HepG2 (cell line): ENCODE measurements at regions not wholly inside any gene's neighbourhood (a gene's known extent, or its start where the extent isn't known, plus 50 kb on each side); places are given as distances from the start of the nearest gene placed in this dataset.

Source experiments
- ATAC-seq: fragments of 200-7000 bp; cut with Tn5 transposase; 3 replicates; pipeline ENCODE4 v1.9.1; 2020; ENCODE audit warnings: mild to moderate bottlenecking, moderate library complexity
- BruUV-seq: library from RNA; stranded (reverse); fragments of 400-500 nt; replicated peaks from 2 replicates; lab custom pipeline; 2021; lab: Mats Ljungman, UMichigan
- CTCF ChIA-PET: fragments of 300-600 bp; formaldehyde crosslinking; extraction: SDS; loops from one replicate; lab custom pipeline; 2021; ENCODE audit warnings: low total read pairs, inconsistent platforms, low intra/inter-chr PET ratio; lab: Yijun Ruan, JAX
- POLR2A ChIA-PET: fragments of 350-600 bp; sonication (Branson Sonifier 250); formaldehyde crosslinking; loops from one replicate; lab custom pipeline; 2020; ENCODE audit warnings: antibody characterized with exemption, inconsistent platforms; lab: Yijun Ruan, JAX
- DNase-seq: peaks from one replicate; pipeline ENCODE4 v3.0.0-alpha.2; 2015; ENCODE audit warnings: low spot score
- FAIRE-seq: peaks from 3 replicates; lab custom pipeline; 2011; peaks lifted over from hg19 to GRCh38; lab: Jason Lieb, UNC
- H2AFZ ChIP-seq: one replicate; pipeline ENCODE4 v1.6.1; 2011; ENCODE audit warnings: low read length, inconsistent platforms
- H3K27ac ChIP-seq: fragments of 300-600 bp; 3 replicates; pipeline ENCODE4 v1.8.0; 2011; ENCODE audit warnings: mixed run types, mild to moderate bottlenecking, mixed read lengths, low read length, inconsistent platforms; ENCODE audit not compliant: insufficient read depth; ENCODE audit errors: extremely low read length
- H3K27me3 ChIP-seq, 2 experiments: fragments of 200-600 bp in 1 of 2; 2 replicates in 1 of 2; 3 replicates in 1 of 2; pipeline versions ENCODE4 v1.6.0 to v1.8.0; 2011; ENCODE audit warnings: low read length in 2 of 2, mild to moderate bottlenecking in 2 of 2, moderate library complexity in 2 of 2, inconsistent platforms in 1 of 2; ENCODE audit not compliant: insufficient read depth in 2 of 2, control insufficient read depth in 1 of 2
- H3K36me3 ChIP-seq, 2 experiments: fragments of 200-600 bp in 1 of 2; replicated peaks in 1 of 2; 2 replicates in 1 of 2; 3 replicates in 1 of 2; pipeline versions ENCODE4 v1.5.1 to v1.8.0; 2011; ENCODE audit warnings: low read length in 2 of 2, inconsistent platforms in 1 of 2; ENCODE audit not compliant: insufficient read depth in 2 of 2, control insufficient read depth in 1 of 2
- H3K4me1 ChIP-seq: 2 replicates; pipeline ENCODE4 v1.5.1; 2012; ENCODE audit warnings: low read length, inconsistent platforms; ENCODE audit not compliant: insufficient read depth
- H3K4me2 ChIP-seq: 2 replicates; pipeline ENCODE4 v1.6.0; 2011; ENCODE audit warnings: low read depth, low read length, inconsistent platforms
- H3K4me3 ChIP-seq, 3 experiments: fragments of 200-600 bp in 1 of 3; sonication (generic), shearing (Covaris generic) in 1 of 3; replicated peaks in 1 of 3; 2 replicates each; pipeline ENCODE4 v1.5.1; 2011 to 2016; ENCODE audit warnings: low read length in 3 of 3, inconsistent platforms in 2 of 3, low read depth in 2 of 3, mild to moderate bottlenecking in 2 of 3, control low read depth in 1 of 3, mixed read lengths in 1 of 3; ENCODE audit not compliant: insufficient read depth in 1 of 3
- H3K79me2 ChIP-seq: one replicate; pipeline ENCODE4 v1.6.1; 2011; ENCODE audit warnings: low read length, inconsistent platforms; ENCODE audit not compliant: insufficient read depth
- H3K9ac ChIP-seq: 2 replicates; pipeline ENCODE4 v1.6.0; 2011; ENCODE audit warnings: mild to moderate bottlenecking, low read depth, low read length, inconsistent platforms; ENCODE audit not compliant: insufficient read depth
- H3K9me3 ChIP-seq: 2 replicates; pipeline ENCODE4 v1.5.1; 2012; ENCODE audit warnings: mild to moderate bottlenecking, low read length
- H4K20me1 ChIP-seq: 2 replicates; pipeline ENCODE4 v1.6.0; 2011; ENCODE audit warnings: inconsistent platforms, mild to moderate bottlenecking, low read length, moderate library complexity; ENCODE audit not compliant: insufficient read depth
- ATM ChIP-seq: fragments of 450-650 bp; IDR thresholded peaks from 2 replicates; pipeline ENCODE4 v1.7.1; 2017; ENCODE audit warnings: mild to moderate bottlenecking, borderline replicate concordance
- CAMTA2 ChIP-seq: sonication (generic); formaldehyde crosslinking; IDR thresholded peaks from 2 replicates; pipeline ENCODE4 v1.4.0; 2020; ENCODE audit warnings: mild to moderate bottlenecking, missing genetic modification reagents, borderline replicate concordance
- CREM ChIP-seq, 2 experiments: sonication (generic) in 1 of 2; formaldehyde crosslinking in 1 of 2; IDR thresholded peaks; 2 replicates each; pipeline versions ENCODE4 v1.4.0 to v1.6.1; 2016 to 2020; ENCODE audit warnings: antibody characterized with exemption in 1 of 2, mild to moderate bottlenecking in 1 of 2, missing genetic modification reagents in 1 of 2
- ETV6 ChIP-seq: sonication (generic); formaldehyde crosslinking; conservative IDR thresholded peaks from 2 replicates; pipeline ENCODE4 v1.4.0; 2020; ENCODE audit warnings: missing genetic modification reagents
- MTF2 ChIP-seq: sonication (generic); formaldehyde crosslinking; IDR thresholded peaks from 2 replicates; pipeline ENCODE4 v1.5.0; 2020; ENCODE audit warnings: missing genetic modification reagents, borderline replicate concordance
- PHF20 ChIP-seq: sonication (generic); formaldehyde crosslinking; IDR thresholded peaks from 2 replicates; pipeline ENCODE4 v1.5.0; 2020; ENCODE audit warnings: mild to moderate bottlenecking, missing genetic modification reagents
- RFX5 ChIP-seq: IDR thresholded peaks from 2 replicates; pipeline ENCODE4 v1.6.1; 2011; ENCODE audit warnings: low read depth, low read length, improper control_type of control experiment
- SOX13 ChIP-seq, 3 experiments: fragments of 450-650 bp in 1 of 3; sonication (generic) in 1 of 3; formaldehyde crosslinking in 1 of 3; IDR thresholded peaks in 2 of 3; conservative IDR thresholded peaks in 1 of 3; 2 replicates each; pipeline versions ENCODE4 v1.5.0 to v1.6.1; 2016 to 2020; ENCODE audit warnings: antibody characterized with exemption in 1 of 3, mild to moderate bottlenecking in 1 of 3, missing compliant biosample characterization in 1 of 3, missing genetic modification reagents in 1 of 3, moderate library complexity in 1 of 3
- SRSF4 ChIP-seq: fragments of 200-400 bp; formaldehyde crosslinking; IDR thresholded peaks from one replicate; pipeline ENCODE4 v1.6.1; 2018; ENCODE audit warnings: mild to moderate bottlenecking, low read depth, low read length, moderate library complexity; ENCODE audit not compliant: poor library complexity, severe bottlenecking
- ZBTB25 ChIP-seq: IDR thresholded peaks from 2 replicates; pipeline ENCODE4 v1.6.1; 2018; ENCODE audit warnings: missing genetic modification reagents
- ZKSCAN8 ChIP-seq: IDR thresholded peaks from 2 replicates; pipeline ENCODE4 v1.6.1; 2016; ENCODE audit warnings: borderline replicate concordance, missing genetic modification reagents, missing compliant biosample characterization
- ZNF484 ChIP-seq: sonication (generic); formaldehyde crosslinking; IDR thresholded peaks from 2 replicates; pipeline ENCODE4 v1.5.1; 2020; ENCODE audit warnings: mild to moderate bottlenecking, low read depth, missing genetic modification reagents, borderline replicate concordance
- ZNF691 ChIP-seq: sonication (generic); formaldehyde crosslinking; IDR thresholded peaks from 2 replicates; pipeline ENCODE4 v1.4.0; 2020; ENCODE audit warnings: missing genetic modification reagents, low read depth, mild to moderate bottlenecking, borderline replicate concordance
- WGBS: methylation state at CpG from one replicate; pipeline ENCODE4 v1.1.6; 2017; ENCODE audit warnings: low lambda C conversion rate; 5-methylcytosine and 5-hydroxymethylcytosine counted together
- in situ Hi-C: cut with HindIII; loops from 2 replicates; pipeline ENCODE4 v1.10.0; 2017; ENCODE audit warnings: low pct_unique_long_range_greater_than_20kb; ENCODE audit not compliant: extremely low pct_ligation_motif_present
- intact Hi-C: fragments of 100-400 bp; cut with micrococcal nuclease; formaldehyde crosslinking; loops from one replicate; pipeline ENCODE4 v1.10.0; 2022; ENCODE audit not compliant: unreplicated experiment

- in situ Hi-C loops, result no loop called here
- no peak for FAIRE-seq
These were observed 217.8 kb upstream of the IRX5 start for GRCh38 chr16:54712866-54713265.

More at GRCh38 chr16:54712866-54713265, 217.8 kb upstream of the IRX5 start:
- no peak overlapping the region for H3K9ac ChIP-seq
- ATAC-seq (no peak), DNase-seq (no peak)
- no TSS peak for BruUV-seq
- no peak overlapping the region for H3K27ac ChIP-seq
- H3K79me2 ChIP-seq, result no peaks in the 10 kb centered on the region
- no peak overlapping the region for H2AFZ ChIP-seq
- H3K4me3 ChIP-seq, result no peak overlapping the region
- TF ChIP-seq ZKSCAN8 (CRISPR knock-in tag), result no peak
- TF ChIP-seq ZNF691 (CRISPR knock-in tag), result no peak
- no peak for TF ChIP-seq SOX13 (IDR thresholded peaks at IDR 0.05)
- no peak for TF ChIP-seq SOX13 (CRISPR knock-in tag; conservative IDR thresholded peaks at IDR 0.05 in 1 of 2, IDR thresholded peaks at IDR 0.05 in 1 of 2)
- TF ChIP-seq PHF20 (CRISPR knock-in tag), result no peak
- TF ChIP-seq ZNF484 (CRISPR knock-in tag), result no peak
- TF ChIP-seq CREM (IDR thresholded peaks at IDR 0.05), result no peak
- TF ChIP-seq CREM (CRISPR knock-in tag; IDR thresholded peaks at IDR 0.05), result no peak
- TF ChIP-seq ETV6 (CRISPR knock-in tag), result no peak
- no peak for TF ChIP-seq CAMTA2 (CRISPR knock-in tag)
- TF ChIP-seq SRSF4, result no peak
- no peak for TF ChIP-seq MTF2 (CRISPR knock-in tag)
- no peak for TF ChIP-seq ATM
- no peak for TF ChIP-seq RFX5
- no peak for TF ChIP-seq ZBTB25 (CRISPR knock-in tag)
- ChIA-PET POLR2A (no interaction called here), CTCF (no interaction called here)
- H3K27me3 ChIP-seq, result no peaks in the 10 kb centered on the region; a peak in 3 of 5 replicates
- intact Hi-C loops, result no loop called here
- H3K36me3 ChIP-seq, result no peaks in the 10 kb centered on the region
- no peaks in the 10 kb centered on the region for H3K4me1 ChIP-seq
- H3K4me2 ChIP-seq, result no peak overlapping the region
- no peaks in the 10 kb centered on the region for H4K20me1 ChIP-seq
- no peaks in the 10 kb centered on the region for H3K9me3 ChIP-seq
- 0% methylated on average over 2 of the region's 2 CpGs for WGBS
